HepG2 (cell line): ENCODE measurements at regions not wholly inside any gene's neighbourhood (a gene's known extent, or its start where the extent isn't known, plus 50 kb on each side); places are given as distances from the start of the nearest gene placed in this dataset.
A peak's percentile ranks its signal among the peaks of the same experiment; 100 is the strongest.

Experiments
- ATAC-seq: fragments of 200-7000 bp; cut with Tn5 transposase; 3 replicates; pipeline ENCODE4 v1.9.1; 2020; ENCODE audit warnings: mild to moderate bottlenecking, moderate library complexity
- BruUV-seq: library from RNA; stranded (reverse); fragments of 400-500 nt; replicated peaks from 2 replicates; lab custom pipeline; 2021; lab: Mats Ljungman, UMichigan
- CTCF ChIA-PET: fragments of 300-600 bp; formaldehyde crosslinking; extraction: SDS; loops from one replicate; lab custom pipeline; 2021; ENCODE audit warnings: low total read pairs, inconsistent platforms, low intra/inter-chr PET ratio; lab: Yijun Ruan, JAX
- POLR2A ChIA-PET: fragments of 350-600 bp; sonication (Branson Sonifier 250); formaldehyde crosslinking; loops from one replicate; lab custom pipeline; 2020; ENCODE audit warnings: antibody characterized with exemption, inconsistent platforms; lab: Yijun Ruan, JAX
- DNase-seq: peaks from one replicate; pipeline ENCODE4 v3.0.0-alpha.2; 2015; ENCODE audit warnings: low spot score
- FAIRE-seq: peaks from 3 replicates; lab custom pipeline; 2011; peaks lifted over from hg19 to GRCh38; lab: Jason Lieb, UNC
- H2AFZ ChIP-seq: one replicate; pipeline ENCODE4 v1.6.1; 2011; ENCODE audit warnings: low read length, inconsistent platforms
- H3K27ac ChIP-seq: fragments of 300-600 bp; 3 replicates; pipeline ENCODE4 v1.8.0; 2011; ENCODE audit warnings: mixed run types, mild to moderate bottlenecking, mixed read lengths, low read length, inconsistent platforms; ENCODE audit not compliant: insufficient read depth; ENCODE audit errors: extremely low read length
- H3K27me3 ChIP-seq, 2 experiments: fragments of 200-600 bp in 1 of 2; 2 replicates in 1 of 2; 3 replicates in 1 of 2; pipeline versions ENCODE4 v1.6.0 to v1.8.0; 2011; ENCODE audit warnings: low read length in 2 of 2, mild to moderate bottlenecking in 2 of 2, moderate library complexity in 2 of 2, inconsistent platforms in 1 of 2; ENCODE audit not compliant: insufficient read depth in 2 of 2, control insufficient read depth in 1 of 2
- H3K36me3 ChIP-seq, 2 experiments: fragments of 200-600 bp in 1 of 2; replicated peaks in 1 of 2; 2 replicates in 1 of 2; 3 replicates in 1 of 2; pipeline versions ENCODE4 v1.5.1 to v1.8.0; 2011; ENCODE audit warnings: low read length in 2 of 2, inconsistent platforms in 1 of 2; ENCODE audit not compliant: insufficient read depth in 2 of 2, control insufficient read depth in 1 of 2
- H3K4me1 ChIP-seq: 2 replicates; pipeline ENCODE4 v1.5.1; 2012; ENCODE audit warnings: low read length, inconsistent platforms; ENCODE audit not compliant: insufficient read depth
- H3K4me2 ChIP-seq: 2 replicates; pipeline ENCODE4 v1.6.0; 2011; ENCODE audit warnings: low read depth, low read length, inconsistent platforms
- H3K4me3 ChIP-seq, 3 experiments: fragments of 200-600 bp in 1 of 3; sonication (generic), shearing (Covaris generic) in 1 of 3; replicated peaks in 1 of 3; 2 replicates each; pipeline ENCODE4 v1.5.1; 2011 to 2016; ENCODE audit warnings: low read length in 3 of 3, inconsistent platforms in 2 of 3, low read depth in 2 of 3, mild to moderate bottlenecking in 2 of 3, control low read depth in 1 of 3, mixed read lengths in 1 of 3; ENCODE audit not compliant: insufficient read depth in 1 of 3
- H3K79me2 ChIP-seq: one replicate; pipeline ENCODE4 v1.6.1; 2011; ENCODE audit warnings: low read length, inconsistent platforms; ENCODE audit not compliant: insufficient read depth
- H3K9ac ChIP-seq: 2 replicates; pipeline ENCODE4 v1.6.0; 2011; ENCODE audit warnings: mild to moderate bottlenecking, low read depth, low read length, inconsistent platforms; ENCODE audit not compliant: insufficient read depth
- H3K9me3 ChIP-seq: 2 replicates; pipeline ENCODE4 v1.5.1; 2012; ENCODE audit warnings: mild to moderate bottlenecking, low read length
- H4K20me1 ChIP-seq: 2 replicates; pipeline ENCODE4 v1.6.0; 2011; ENCODE audit warnings: inconsistent platforms, mild to moderate bottlenecking, low read length, moderate library complexity; ENCODE audit not compliant: insufficient read depth
- ATF4 ChIP-seq, 2 experiments: fragments of 450-650 bp in 1 of 2; sonication (generic) in 1 of 2; formaldehyde crosslinking; IDR thresholded peaks; 2 replicates each; pipeline versions ENCODE4 v1.5.0 to v1.8.0; 2020 to 2022; ENCODE audit warnings: mild to moderate bottlenecking in 1 of 2, missing genetic modification reagents in 1 of 2
- CBX1 ChIP-seq: IDR thresholded peaks from one replicate; pipeline ENCODE4 v1.6.1; 2016; ENCODE audit warnings: antibody characterized with exemption, low read depth
- CREM ChIP-seq, 2 experiments: sonication (generic) in 1 of 2; formaldehyde crosslinking in 1 of 2; IDR thresholded peaks; 2 replicates each; pipeline versions ENCODE4 v1.4.0 to v1.6.1; 2016 to 2020; ENCODE audit warnings: antibody characterized with exemption in 1 of 2, mild to moderate bottlenecking in 1 of 2, missing genetic modification reagents in 1 of 2
- FOXK2 ChIP-seq: fragments of 450-650 bp; IDR thresholded peaks from 2 replicates; pipeline ENCODE4 v1.6.1; 2016
- KMT2A ChIP-seq: sonication (generic); formaldehyde crosslinking; IDR thresholded peaks from 2 replicates; pipeline ENCODE4 v1.4.0; 2020; ENCODE audit warnings: missing genetic modification reagents
- MAFF ChIP-seq: IDR thresholded peaks from 2 replicates; pipeline ENCODE4 v1.6.1; 2011; ENCODE audit warnings: low read depth, low read length, improper control_type of control experiment
- MAFG ChIP-seq: sonication (generic); formaldehyde crosslinking; IDR thresholded peaks from 2 replicates; pipeline ENCODE4 v1.5.1; 2020; ENCODE audit warnings: mild to moderate bottlenecking, missing genetic modification reagents
- MAFK ChIP-seq, 2 experiments: IDR thresholded peaks in 1 of 2; conservative IDR thresholded peaks in 1 of 2; 2 replicates each; pipeline ENCODE4 v1.6.1; 2011; ENCODE audit warnings: improper control_type of control experiment in 2 of 2, low read length in 2 of 2
- NR1H2 ChIP-seq: sonication (generic); formaldehyde crosslinking; IDR thresholded peaks from 2 replicates; pipeline ENCODE4 v1.8.1; 2022; ENCODE audit warnings: low read depth, missing genetic modification reagents, borderline replicate concordance
- PRDM10 ChIP-seq: sonication (generic); formaldehyde crosslinking; IDR thresholded peaks from 2 replicates; pipeline ENCODE4 v1.4.0; 2020; ENCODE audit warnings: low read depth, missing genetic modification reagents
- TBP ChIP-seq: sonication (generic); formaldehyde crosslinking; IDR thresholded peaks from 2 replicates; pipeline ENCODE4 v1.5.0; 2020; ENCODE audit warnings: missing genetic modification reagents
- ZFP82 ChIP-seq: sonication (generic); formaldehyde crosslinking; IDR thresholded peaks from 2 replicates; pipeline ENCODE4 v1.5.1; 2020; ENCODE audit warnings: mild to moderate bottlenecking, missing genetic modification reagents, borderline replicate concordance
- ZNF205 ChIP-seq: IDR thresholded peaks from 2 replicates; pipeline ENCODE4 v1.6.1; 2018; ENCODE audit warnings: missing biosample characterization, missing genetic modification reagents
- ZNF383 ChIP-seq: sonication (generic); formaldehyde crosslinking; IDR thresholded peaks from 2 replicates; pipeline ENCODE4 v1.4.0; 2020; ENCODE audit warnings: missing genetic modification reagents, mild to moderate bottlenecking, borderline replicate concordance
- ZNF660 ChIP-seq: sonication (generic); formaldehyde crosslinking; IDR thresholded peaks from 2 replicates; pipeline ENCODE4 v1.5.1; 2020; ENCODE audit warnings: mild to moderate bottlenecking, low read depth, missing genetic modification reagents, borderline replicate concordance
- ZNF670 ChIP-seq: sonication (generic); formaldehyde crosslinking; IDR thresholded peaks from 2 replicates; pipeline ENCODE4 v1.8.0; 2022; ENCODE audit warnings: mild to moderate bottlenecking, missing genetic modification reagents, borderline replicate concordance
- WGBS: methylation state at CpG from one replicate; pipeline ENCODE4 v1.1.6; 2017; ENCODE audit warnings: low lambda C conversion rate; 5-methylcytosine and 5-hydroxymethylcytosine counted together
- in situ Hi-C: cut with HindIII; loops from 2 replicates; pipeline ENCODE4 v1.10.0; 2017; ENCODE audit warnings: low pct_unique_long_range_greater_than_20kb; ENCODE audit not compliant: extremely low pct_ligation_motif_present
- intact Hi-C: fragments of 100-400 bp; cut with micrococcal nuclease; formaldehyde crosslinking; loops from one replicate; pipeline ENCODE4 v1.10.0; 2022; ENCODE audit not compliant: unreplicated experiment

GRCh38 chr4:30789219-30789671 lies 69.1 kb downstream of the PCDH7 start:
- no peak overlapping the region for H2AFZ ChIP-seq
- H3K4me1 ChIP-seq: no peaks in the 10 kb centered on the region
- no peaks in the 10 kb centered on the region for H3K79me2 ChIP-seq
- ATAC-seq (no peak), DNase-seq (no peak), FAIRE-seq (no peak)
- BruUV-seq: no TSS peak
- no peak overlapping the region for H3K27ac ChIP-seq
- intact Hi-C loops (no loop called here), in situ Hi-C loops (no loop called here)
- no peak overlapping the region for H3K4me2 ChIP-seq
- ChIA-PET POLR2A (no interaction called here), CTCF (no interaction called here)
- H4K20me1 ChIP-seq: no peaks in the 10 kb centered on the region
- no peak overlapping the region for H3K4me3 ChIP-seq
- H3K36me3 ChIP-seq: no peaks in the 10 kb centered on the region
- TF ChIP-seq MAFK (conservative IDR thresholded peaks at IDR 0.05 in 1 of 2, IDR thresholded peaks at IDR 0.05 in 1 of 2; ENCODE audit: low read length in 2 of 2): 0 out of 4 replicates have a peak, but pooled peaks of 1 of the 2 experiments have one; percentile 10
- no peak for TF ChIP-seq ZNF205 (CRISPR knock-in tag)
- TF ChIP-seq NR1H2 (CRISPR knock-in tag): no peak
- TF ChIP-seq FOXK2: no peak
- 0 out of 2 replicates have a peak, but pooled peaks have one; percentile 2 for TF ChIP-seq MAFF
- no peak for TF ChIP-seq CREM (IDR thresholded peaks at IDR 0.05)
- TF ChIP-seq CREM (CRISPR knock-in tag; IDR thresholded peaks at IDR 0.05): no peak
- 4% methylated on average over 2 of the region's 2 CpGs for WGBS
- H3K9me3 ChIP-seq: no peaks in the 10 kb centered on the region
- H3K27me3 ChIP-seq: no peaks in the 10 kb centered on the region; a peak in 1 of 5 replicates
- no peak overlapping the region for H3K9ac ChIP-seq

GRCh38 chr4:30790123-30790522 lies 70.0 kb downstream of the PCDH7 start:
- no peak overlapping the region for H3K4me2 ChIP-seq
- FAIRE-seq (no peak), ATAC-seq (no peak), DNase-seq (no peak)
- no TSS peak for BruUV-seq
- 0% methylated on average over 1 of the region's 1 CpG for WGBS
- H3K4me1 ChIP-seq: no peaks in the 10 kb centered on the region
- intact Hi-C loops (no loop called here), in situ Hi-C loops (no loop called here)
- H3K9ac ChIP-seq: no peak overlapping the region
- ChIA-PET POLR2A (no interaction called here), CTCF (no interaction called here)
- H2AFZ ChIP-seq: no peak overlapping the region
- H3K9me3 ChIP-seq: no peaks in the 10 kb centered on the region
- H4K20me1 ChIP-seq: no peaks in the 10 kb centered on the region
- H3K4me3 ChIP-seq: no peak overlapping the region
- H3K27me3 ChIP-seq: no peaks in the 10 kb centered on the region; a peak in 1 of 5 replicates
- no peaks in the 10 kb centered on the region for H3K36me3 ChIP-seq
- H3K27ac ChIP-seq: no peak overlapping the region
- no peaks in the 10 kb centered on the region for H3K79me2 ChIP-seq
- no peak for TF ChIP-seq ZFP82
- TF ChIP-seq TBP: no peak
- TF ChIP-seq ZNF670 (CRISPR knock-in tag): no peak
- no peak for TF ChIP-seq KMT2A (CRISPR knock-in tag)
- TF ChIP-seq ZNF660 (CRISPR knock-in tag): no peak
- TF ChIP-seq PRDM10 (CRISPR knock-in tag): no peak
- TF ChIP-seq ATF4 (CRISPR knock-in tag; IDR thresholded peaks at IDR 0.05): no peak
- TF ChIP-seq MAFG (CRISPR knock-in tag): no peak
- TF ChIP-seq ZNF383 (CRISPR knock-in tag): no peak
- TF ChIP-seq CBX1: no peak
